ENCODE measurements at regions not wholly inside any gene's neighbourhood (a gene's known extent, or its start where the extent isn't known, plus 50 kb on each side); places are given as distances from the start of the nearest gene placed in this dataset.

GRCh38 chr1:209218981-209219380 lies 364.5 kb upstream of the CAMK1G start:
- ChIA-PET POLR2A (no interaction called here), CTCF (no interaction called here)
- intact Hi-C loops (cut with micrococcal nuclease): no loop called here
- no peak for TF ChIP-seq CTCF (IDR thresholded peaks at IDR 0.05)
- no peak for DNase-seq
- Mint-ChIP-seq H3K27me3 (peaks cover 7% of the 10 kb centered on the region), H3K27ac (no peak overlapping the region), H3K9me3 (peaks cover 5% of the 10 kb centered on the region), H3K36me3 (ENCODE audit: low read depth) (no peaks in the 10 kb centered on the region), H3K4me1 (ENCODE audit: low read depth) (no peaks in the 10 kb centered on the region), H3K4me3 (no peak overlapping the region)
- ATAC-seq: no peak

- Mint-ChIP-seq H3K4me3 (no peak overlapping the region), H3K27me3 (peaks cover 7% of the 10 kb centered on the region), H3K9me3 (peaks cover 5% of the 10 kb centered on the region), H3K36me3 (ENCODE audit: low read depth) (no peaks in the 10 kb centered on the region), H3K27ac (no peak overlapping the region), H3K4me1 (ENCODE audit: low read depth) (no peaks in the 10 kb centered on the region)
- intact Hi-C loops (cut with micrococcal nuclease): no loop called here
- ATAC-seq (no peak), DNase-seq (no peak)
- no peak for TF ChIP-seq CTCF (IDR thresholded peaks at IDR 0.05)
- ChIA-PET CTCF (interaction anchor here (1.0 kb wide), 1 partner anchor 12 kb away, joined by 3 read pairs; no protein-coding TSS in a partner anchor), POLR2A (no interaction called here)
Observed at GRCh38 chr1:209219791-209220524, 363.6 kb upstream of the CAMK1G start.

DNA sequence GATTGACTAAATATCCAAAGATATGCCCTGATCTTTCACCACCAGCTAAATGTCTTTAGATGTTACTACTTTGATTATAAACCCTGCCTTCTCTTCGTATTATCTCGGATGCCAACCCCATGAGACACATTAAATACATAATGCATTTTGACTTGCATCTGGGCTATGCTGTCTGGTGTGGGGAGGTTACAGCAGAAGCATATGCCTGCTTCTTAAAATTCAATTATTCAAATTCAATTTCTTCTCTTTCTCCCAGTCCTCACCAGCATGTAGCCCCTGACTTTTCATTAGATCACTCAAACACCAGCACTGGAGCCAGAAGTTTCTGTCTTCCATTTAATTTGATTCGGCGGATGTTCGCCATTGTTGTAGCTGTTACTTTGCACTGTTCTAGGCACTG lies 360.7 kb upstream of the CAMK1G start:
- CTCF ChIA-PET: interaction anchor here (1.5 kb wide), 1 partner anchor 26 kb away, joined by 3 read pairs; no protein-coding TSS in a partner anchor
- POLR2A ChIA-PET: no interaction called here
- H3K27ac Mint-ChIP-seq: no peak overlapping the region
- DNase-seq (no peak), ATAC-seq (no peak)
- H3K9me3 Mint-ChIP-seq: no peaks in the 10 kb centered on the region
- H3K4me1 Mint-ChIP-seq (ENCODE audit: low read depth): no peaks in the 10 kb centered on the region
- intact Hi-C loops (cut with micrococcal nuclease): no loop called here
- no peaks in the 10 kb centered on the region for H3K27me3 Mint-ChIP-seq
- TF ChIP-seq CTCF (IDR thresholded peaks at IDR 0.05): no peak
- no peaks in the 10 kb centered on the region for H3K36me3 Mint-ChIP-seq (ENCODE audit: low read depth)
- H3K4me3 Mint-ChIP-seq: no peak overlapping the region

- intact Hi-C loops (cut with micrococcal nuclease): no loop called here
- ChIA-PET POLR2A (no interaction called here), CTCF (interaction anchor here (1.3 kb wide), 1 partner anchor 25 kb away, joined by 3 read pairs; no protein-coding TSS in a partner anchor)
- no peak overlapping the region for H3K27ac Mint-ChIP-seq
- no peak overlapping the region for H3K4me3 Mint-ChIP-seq
- TF ChIP-seq CTCF (IDR thresholded peaks at IDR 0.05): no peak
- no peaks in the 10 kb centered on the region for H3K4me1 Mint-ChIP-seq (ENCODE audit: low read depth)
- no peaks in the 10 kb centered on the region for H3K36me3 Mint-ChIP-seq (ENCODE audit: low read depth)
- no peak for ATAC-seq
- no peak for DNase-seq
- no peaks in the 10 kb centered on the region for H3K9me3 Mint-ChIP-seq
- H3K27me3 Mint-ChIP-seq: no peaks in the 10 kb centered on the region
Observed at GRCh38 chr1:209223791-209224190, 359.7 kb upstream of the CAMK1G start.

DNA sequence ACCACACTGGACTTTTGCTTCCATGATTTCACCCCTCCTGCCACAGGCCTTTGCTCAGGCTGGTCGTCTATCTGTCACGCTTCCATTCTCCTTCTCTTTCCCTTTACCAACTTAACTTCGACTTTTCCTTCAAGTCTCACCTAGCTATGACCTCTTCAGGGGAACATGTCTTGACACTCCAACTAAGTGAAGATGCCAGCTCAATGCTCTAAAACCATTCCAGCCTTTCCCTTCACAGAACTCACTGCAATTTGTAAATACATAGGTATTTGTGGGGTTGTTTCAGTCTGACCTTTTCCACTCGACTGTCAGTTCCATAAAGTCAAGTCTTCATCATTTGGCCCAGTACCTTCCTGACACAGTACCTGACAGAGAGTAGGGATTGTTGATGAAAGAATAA lies 358.6 kb upstream of the CAMK1G start:
- TF ChIP-seq CTCF (IDR thresholded peaks at IDR 0.05): no peak
- CTCF ChIA-PET: interaction anchor here (1.3 kb wide), 1 partner anchor 24 kb away, joined by 3 read pairs; no protein-coding TSS in a partner anchor
- no peaks in the 10 kb centered on the region for H3K4me1 Mint-ChIP-seq (ENCODE audit: low read depth)
- no peak overlapping the region for H3K4me3 Mint-ChIP-seq
- H3K36me3 Mint-ChIP-seq (ENCODE audit: low read depth): no peaks in the 10 kb centered on the region
- H3K27ac Mint-ChIP-seq: no peak overlapping the region
- ATAC-seq (no peak), DNase-seq (no peak)
- intact Hi-C loops (cut with micrococcal nuclease): no loop called here
- H3K9me3 Mint-ChIP-seq: no peaks in the 10 kb centered on the region
- peaks cover 4% of the 10 kb centered on the region for H3K27me3 Mint-ChIP-seq
- POLR2A ChIA-PET: no interaction called here
